GM12891 (cell line): ENCODE measurements at regions not wholly inside any gene's neighbourhood (a gene's known extent, or its start where the extent isn't known, plus 50 kb on each side); places are given as distances from the start of the nearest gene placed in this dataset.

Experiments used
- DNase-seq: peaks from one replicate; pipeline ENCODE4 v3.0.0; 2011; ENCODE audit warnings: low spot score; ENCODE audit not compliant: insufficient read length
- FAIRE-seq: peaks from 2 replicates; lab custom pipeline; 2011; peaks lifted over from hg19 to GRCh38; lab: Jason Lieb, UNC
- PAX5 ChIP-seq: IDR thresholded peaks from 2 replicates; pipeline ENCODE4 v1.6.1; 2011; ENCODE audit warnings: low read length, moderate library complexity, mild to moderate bottlenecking; ENCODE audit not compliant: insufficient read depth, severe bottlenecking
- POLR2A ChIP-seq: IDR thresholded peaks from 2 replicates; pipeline ENCODE4 v1.6.1; 2011; ENCODE audit warnings: low read depth, low read length, control low read depth
- POLR2AphosphoS5 ChIP-seq: IDR thresholded peaks from 2 replicates; pipeline ENCODE4 v1.6.1; 2011; ENCODE audit warnings: low read depth, low read length, control low read depth
- POU2F2 ChIP-seq: IDR thresholded peaks from 2 replicates; pipeline ENCODE4 v1.6.1; 2011; ENCODE audit warnings: low read depth, mild to moderate bottlenecking, control low read depth, low read length, moderate library complexity
- SPI1 ChIP-seq: IDR thresholded peaks from 2 replicates; pipeline ENCODE4 v1.6.1; 2011; ENCODE audit warnings: low read depth, low read length, control low read depth
- TAF1 ChIP-seq: IDR thresholded peaks from 2 replicates; pipeline ENCODE4 v1.6.1; 2011; ENCODE audit warnings: low read depth, low read length, control low read depth

DNA sequence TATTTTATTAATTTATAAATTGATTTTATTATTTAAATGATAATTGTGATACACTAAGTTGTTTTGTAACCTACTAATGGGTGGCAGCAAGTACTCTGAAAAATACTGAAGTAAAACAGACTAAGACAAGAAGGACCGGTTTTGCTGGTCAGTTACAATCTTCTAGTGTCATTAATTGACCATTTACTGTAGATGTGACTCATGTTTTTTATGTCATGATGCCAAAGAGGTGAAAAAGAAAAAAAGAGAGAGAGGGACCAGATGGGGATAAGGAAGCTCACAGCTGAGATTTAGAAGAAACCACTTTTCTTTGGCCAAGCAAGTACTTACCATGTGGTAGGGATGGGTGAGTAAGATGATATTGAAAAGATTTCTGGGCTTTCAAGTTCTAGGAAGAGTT, 955.8 kb upstream of the LRRTM1 start:
- FAIRE-seq = no peak
- no peak for DNase-seq
- TF ChIP-seq POLR2A = no peak
- no peak for TF ChIP-seq TAF1
- no peak for TF ChIP-seq POU2F2
- no peak for TF ChIP-seq PAX5
- TF ChIP-seq SPI1 = no peak
- TF ChIP-seq POLR2AphosphoS5 = no peak

GRCh38 chr2:81250270-81250669, 945.7 kb upstream of the LRRTM1 start:
- FAIRE-seq = no peak
- no peak for DNase-seq
- TF ChIP-seq TAF1 (no peak), POU2F2 (no peak), PAX5 (no peak), POLR2AphosphoS5 (no peak)

DNA sequence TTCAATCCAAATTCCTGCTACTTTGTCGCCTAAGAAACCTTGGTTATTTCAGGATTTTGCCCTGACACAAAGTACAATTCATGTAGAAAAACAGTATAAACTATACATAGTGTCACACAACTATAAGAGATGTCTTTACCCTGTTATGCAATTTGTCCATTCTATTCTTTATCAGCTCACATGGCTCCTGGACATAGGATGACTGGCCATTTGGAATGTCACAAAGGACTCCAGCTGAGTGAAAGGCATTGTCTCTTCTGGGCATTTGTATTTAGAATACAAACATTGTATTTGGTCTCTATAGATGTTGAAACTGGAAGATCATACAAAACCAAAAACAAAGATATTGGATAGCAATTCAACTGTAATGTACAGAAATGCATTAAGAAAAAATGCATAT, 944.6 kb upstream of the LRRTM1 start:
- FAIRE-seq (no peak), DNase-seq (no peak)

GRCh38 chr2:81247648-81248047, 943.1 kb upstream of the LRRTM1 start:
- DNase-seq (no peak), FAIRE-seq (no peak)
- no peak for TF ChIP-seq POU2F2
- no peak for TF ChIP-seq PAX5
- no peak for TF ChIP-seq POLR2AphosphoS5
- TF ChIP-seq POLR2A = no peak
- TF ChIP-seq TAF1 = no peak
- TF ChIP-seq SPI1 = no peak

More for the DNA sequence above, 944.6 kb upstream of the LRRTM1 start:
- TF ChIP-seq TAF1 (no peak), POLR2A (no peak), PAX5 (no peak), SPI1 (no peak), POU2F2 (no peak), POLR2AphosphoS5 (no peak)

- FAIRE-seq = no peak
- TF ChIP-seq POU2F2 = no peak
- no peak for TF ChIP-seq POLR2A
- no peak for TF ChIP-seq POLR2AphosphoS5
- TF ChIP-seq SPI1 = no peak
- TF ChIP-seq PAX5 = no peak
- TF ChIP-seq TAF1 = no peak
- DNase-seq = no peak
These were observed 937.9 kb upstream of the LRRTM1 start for GRCh38 chr2:81242501-81242900.

GRCh38 chr2:81238462-81238861, 933.9 kb upstream of the LRRTM1 start:
- TF ChIP-seq POLR2A = no peak
- TF ChIP-seq TAF1 = no peak
- TF ChIP-seq POLR2AphosphoS5 = no peak
- TF ChIP-seq PAX5 = no peak
- TF ChIP-seq POU2F2 = no peak
- no peak for TF ChIP-seq SPI1
- FAIRE-seq = no peak
- no peak for DNase-seq

DNA sequence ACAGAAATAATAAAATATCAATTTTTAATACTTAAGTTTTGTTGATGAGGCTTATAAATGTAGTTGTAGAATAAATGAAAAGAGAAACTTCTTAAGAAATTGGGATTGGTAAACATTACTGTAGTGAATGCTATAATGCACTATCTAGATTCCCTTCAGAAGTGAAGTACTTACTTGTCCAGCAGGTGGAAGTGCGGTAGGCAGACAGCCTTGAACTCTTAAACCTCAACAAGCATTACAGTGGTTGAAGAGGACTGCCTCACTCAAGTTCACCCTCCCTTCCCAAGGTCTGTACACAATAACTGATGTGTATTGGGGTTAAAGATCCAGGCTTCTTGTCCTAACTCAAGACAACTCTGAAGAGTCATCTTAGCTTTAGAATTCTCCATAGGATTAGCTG, 931.0 kb upstream of the LRRTM1 start:
- TF ChIP-seq TAF1 (no peak), PAX5 (no peak), POU2F2 (no peak), POLR2AphosphoS5 (no peak), SPI1 (no peak)
- FAIRE-seq (no peak), DNase-seq (no peak)

DNA sequence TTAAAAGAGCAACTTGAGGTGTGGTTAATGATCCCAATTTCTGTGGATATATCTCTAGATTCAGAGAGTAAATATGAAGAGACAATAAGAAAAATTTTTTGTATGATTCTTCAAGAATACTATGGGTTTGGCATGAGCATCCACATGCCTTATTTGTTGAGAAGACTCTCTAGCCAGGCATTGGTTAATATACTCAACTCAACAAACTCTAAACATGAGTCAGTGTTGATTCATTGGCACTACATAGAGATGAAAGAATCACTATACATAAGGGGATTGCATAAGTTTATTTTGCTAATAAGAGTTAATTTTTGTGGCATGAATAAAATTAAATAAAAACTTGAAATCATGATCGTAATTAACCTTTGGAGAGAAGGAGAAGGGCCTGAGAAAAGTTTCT, 930.2 kb upstream of the LRRTM1 start:
- TF ChIP-seq POLR2A (no peak), TAF1 (no peak), PAX5 (no peak), POLR2AphosphoS5 (no peak), SPI1 (no peak), POU2F2 (no peak)
- DNase-seq (no peak), FAIRE-seq (no peak)

GRCh38 chr2:81225756-81226155, 921.2 kb upstream of the LRRTM1 start:
- FAIRE-seq (no peak), DNase-seq (no peak)
- TF ChIP-seq POU2F2 (no peak), POLR2AphosphoS5 (no peak), POLR2A (no peak), TAF1 (no peak), SPI1 (no peak), PAX5 (no peak)

DNA sequence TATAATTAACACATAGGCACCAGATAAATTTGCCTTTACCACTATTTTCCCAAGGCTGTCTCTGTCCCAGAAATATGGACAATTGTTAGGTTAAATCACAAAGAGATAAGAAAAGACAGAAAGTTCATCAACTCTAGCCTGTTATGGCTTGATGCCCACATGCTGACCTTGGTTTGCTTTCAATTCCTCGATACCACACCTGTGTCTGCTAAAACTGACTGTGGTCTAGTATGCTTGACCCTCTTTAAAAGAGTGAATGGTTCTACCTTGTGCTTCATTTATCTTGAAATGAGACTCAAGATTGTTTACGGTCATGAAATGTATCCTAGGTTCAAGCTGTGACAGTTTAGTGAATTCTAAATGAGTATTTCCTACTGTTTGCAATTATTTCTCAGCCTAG, 909.0 kb upstream of the LRRTM1 start:
- FAIRE-seq = no peak
- no peak for DNase-seq
- no peak for TF ChIP-seq POLR2A
- no peak for TF ChIP-seq PAX5
- no peak for TF ChIP-seq SPI1
- no peak for TF ChIP-seq POU2F2
- no peak for TF ChIP-seq TAF1
- TF ChIP-seq POLR2AphosphoS5 = no peak
